GM23338 (cell line): ENCODE measurements at regions not wholly inside any gene's neighbourhood (a gene's known extent, or its start where the extent isn't known, plus 50 kb on each side); places are given as distances from the start of the nearest gene placed in this dataset.

Experiments
- CREB1 ChIP-seq: fragments of 250-450 bp; sonication (Bioruptor Pico); IDR thresholded peaks from 2 replicates; pipeline ENCODE4 v1.5.0; 2020; ENCODE audit warnings: low read depth, mild to moderate bottlenecking, moderate library complexity
- EZH2 ChIP-seq: fragments of 200-600 bp; sonication (generic); IDR thresholded peaks from one replicate; pipeline ENCODE4 v1.8.0; 2017; ENCODE audit warnings: antibody characterized with exemption, mild to moderate bottlenecking, low read depth; ENCODE audit not compliant: unreplicated experiment
- EZH2phosphoT487 ChIP-seq: fragments of 200-600 bp; sonication (generic); IDR thresholded peaks from one replicate; pipeline ENCODE4 v1.8.1; 2018; ENCODE audit warnings: antibody characterized with exemption; ENCODE audit not compliant: unreplicated experiment
- JUNB ChIP-seq: IDR thresholded peaks from one replicate; pipeline ENCODE4 v1.6.1; 2016; ENCODE audit warnings: antibody characterized with exemption; ENCODE audit not compliant: unreplicated experiment
- NANOG ChIP-seq: IDR thresholded peaks from 2 replicates; pipeline ENCODE4 v1.6.1; 2016; ENCODE audit warnings: antibody characterized with exemption, borderline replicate concordance
- POLR2AphosphoS5 ChIP-seq: IDR thresholded peaks from 2 replicates; pipeline ENCODE4 v1.6.1; 2016; ENCODE audit warnings: antibody characterized with exemption, low read depth
- ZNF114 ChIP-seq: fragments of 250-450 bp; sonication (Bioruptor Pico); IDR thresholded peaks from 2 replicates; pipeline ENCODE4 v1.5.0; 2020; ENCODE audit warnings: mild to moderate bottlenecking, moderate library complexity
- ZNF331 ChIP-seq: fragments of 250-450 bp; sonication (Bioruptor Pico); IDR thresholded peaks from 2 replicates; pipeline ENCODE4 v1.5.0; 2020; ENCODE audit warnings: low read depth, mild to moderate bottlenecking, moderate library complexity
- TF ChIP-seq, protein P1 (sequence below): IDR thresholded peaks from one replicate; pipeline ENCODE4 v1.6.1; 2018; ENCODE audit warnings: antibody characterized with exemption; ENCODE audit not compliant: unreplicated experiment
- TF ChIP-seq, protein P2 (sequence below), 2 experiments: fragments of 200-600 bp in 1 of 2; sonication (generic) in 1 of 2; conservative IDR thresholded peaks; 2 replicates each; pipeline versions ENCODE4 v1.5.1 to v1.6.1; 2016 to 2017; ENCODE audit warnings: antibody characterized with exemption in 2 of 2, low read depth in 2 of 2, mild to moderate bottlenecking in 2 of 2, moderate library complexity in 1 of 2

DNA sequence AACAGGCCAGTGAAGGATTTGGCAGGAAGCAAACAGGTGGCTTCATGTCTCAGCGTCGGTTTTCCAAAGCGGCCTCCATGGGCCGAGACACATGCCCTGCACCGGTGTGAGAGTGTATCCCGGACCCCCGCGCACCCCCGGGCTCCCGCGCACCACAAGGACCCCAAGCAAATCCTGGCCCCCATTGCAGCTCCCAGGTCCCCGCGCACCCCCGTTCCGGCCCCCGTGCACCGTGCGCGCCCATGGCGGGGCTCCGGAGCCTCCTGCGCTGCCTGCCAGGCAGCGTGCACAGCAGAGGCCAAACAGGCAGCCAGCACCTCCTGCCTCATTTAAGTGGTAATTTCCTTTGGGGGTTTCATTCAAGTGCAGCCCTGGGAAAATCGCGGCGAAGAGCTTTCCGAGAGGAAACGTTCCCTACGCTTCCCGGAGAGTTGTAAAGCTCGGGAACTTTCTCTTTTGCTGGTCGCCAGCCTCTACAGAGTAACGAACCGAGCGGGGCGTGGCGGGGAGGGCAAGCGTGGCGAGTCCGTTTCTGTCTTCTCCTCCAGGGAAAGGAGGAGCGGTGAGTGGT is 145.5 kb upstream of the SLC24A2 start:
- TF ChIP-seq EZH2 (no peak), ZNF331 (no peak), NANOG (no peak), POLR2AphosphoS5 (no peak), JUNB (no peak), EZH2phosphoT487 (no peak), CREB1 (CRISPR knock-in tag) (0 out of 2 replicates have a peak, but pooled peaks have one; percentile 8), ZNF114 (0 out of 2 replicates have a peak, but pooled peaks have one; percentile 57)
- TF ChIP-seq, protein P1, sequence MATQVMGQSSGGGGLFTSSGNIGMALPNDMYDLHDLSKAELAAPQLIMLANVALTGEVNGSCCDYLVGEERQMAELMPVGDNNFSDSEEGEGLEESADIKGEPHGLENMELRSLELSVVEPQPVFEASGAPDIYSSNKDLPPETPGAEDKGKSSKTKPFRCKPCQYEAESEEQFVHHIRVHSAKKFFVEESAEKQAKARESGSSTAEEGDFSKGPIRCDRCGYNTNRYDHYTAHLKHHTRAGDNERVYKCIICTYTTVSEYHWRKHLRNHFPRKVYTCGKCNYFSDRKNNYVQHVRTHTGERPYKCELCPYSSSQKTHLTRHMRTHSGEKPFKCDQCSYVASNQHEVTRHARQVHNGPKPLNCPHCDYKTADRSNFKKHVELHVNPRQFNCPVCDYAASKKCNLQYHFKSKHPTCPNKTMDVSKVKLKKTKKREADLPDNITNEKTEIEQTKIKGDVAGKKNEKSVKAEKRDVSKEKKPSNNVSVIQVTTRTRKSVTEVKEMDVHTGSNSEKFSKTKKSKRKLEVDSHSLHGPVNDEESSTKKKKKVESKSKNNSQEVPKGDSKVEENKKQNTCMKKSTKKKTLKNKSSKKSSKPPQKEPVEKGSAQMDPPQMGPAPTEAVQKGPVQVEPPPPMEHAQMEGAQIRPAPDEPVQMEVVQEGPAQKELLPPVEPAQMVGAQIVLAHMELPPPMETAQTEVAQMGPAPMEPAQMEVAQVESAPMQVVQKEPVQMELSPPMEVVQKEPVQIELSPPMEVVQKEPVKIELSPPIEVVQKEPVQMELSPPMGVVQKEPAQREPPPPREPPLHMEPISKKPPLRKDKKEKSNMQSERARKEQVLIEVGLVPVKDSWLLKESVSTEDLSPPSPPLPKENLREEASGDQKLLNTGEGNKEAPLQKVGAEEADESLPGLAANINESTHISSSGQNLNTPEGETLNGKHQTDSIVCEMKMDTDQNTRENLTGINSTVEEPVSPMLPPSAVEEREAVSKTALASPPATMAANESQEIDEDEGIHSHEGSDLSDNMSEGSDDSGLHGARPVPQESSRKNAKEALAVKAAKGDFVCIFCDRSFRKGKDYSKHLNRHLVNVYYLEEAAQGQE, result no peak
- TF ChIP-seq, protein P2, sequence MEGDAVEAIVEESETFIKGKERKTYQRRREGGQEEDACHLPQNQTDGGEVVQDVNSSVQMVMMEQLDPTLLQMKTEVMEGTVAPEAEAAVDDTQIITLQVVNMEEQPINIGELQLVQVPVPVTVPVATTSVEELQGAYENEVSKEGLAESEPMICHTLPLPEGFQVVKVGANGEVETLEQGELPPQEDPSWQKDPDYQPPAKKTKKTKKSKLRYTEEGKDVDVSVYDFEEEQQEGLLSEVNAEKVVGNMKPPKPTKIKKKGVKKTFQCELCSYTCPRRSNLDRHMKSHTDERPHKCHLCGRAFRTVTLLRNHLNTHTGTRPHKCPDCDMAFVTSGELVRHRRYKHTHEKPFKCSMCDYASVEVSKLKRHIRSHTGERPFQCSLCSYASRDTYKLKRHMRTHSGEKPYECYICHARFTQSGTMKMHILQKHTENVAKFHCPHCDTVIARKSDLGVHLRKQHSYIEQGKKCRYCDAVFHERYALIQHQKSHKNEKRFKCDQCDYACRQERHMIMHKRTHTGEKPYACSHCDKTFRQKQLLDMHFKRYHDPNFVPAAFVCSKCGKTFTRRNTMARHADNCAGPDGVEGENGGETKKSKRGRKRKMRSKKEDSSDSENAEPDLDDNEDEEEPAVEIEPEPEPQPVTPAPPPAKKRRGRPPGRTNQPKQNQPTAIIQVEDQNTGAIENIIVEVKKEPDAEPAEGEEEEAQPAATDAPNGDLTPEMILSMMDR (conservative IDR thresholded peaks at IDR 0.05; ENCODE audit: low read depth in 2 of 2), result peak; percentile 22 to 45; a peak in 2 of 4 replicates
